ENCODE measurements at regions not wholly inside any gene's neighbourhood (a gene's known extent, or its start where the extent isn't known, plus 50 kb on each side); places are given as distances from the start of the nearest gene placed in this dataset.

GRCh38 chr2:129913695-129914495 lies 65.6 kb upstream of the RAB6C start:
- Histone ChIP-seq H3K4me1 (no peaks in the 10 kb centered on the region), H3K27ac (no peak overlapping the region), H2AFZ (no peak overlapping the region), H3K27me3 (ENCODE audit: control insufficient read depth, insufficient read depth, low read length) (no peaks in the 10 kb centered on the region), H3K9me3 (ENCODE audit: control insufficient read depth, low read length) (no peaks in the 10 kb centered on the region), H3K4me3 (ENCODE audit: low read depth, low read length) (no peak overlapping the region), H3K9ac (no peak overlapping the region), H3K4me2 (ENCODE audit: low read length) (no peak overlapping the region), H3K79me2 (no peaks in the 10 kb centered on the region), H3K36me3 (ENCODE audit: control insufficient read depth, insufficient read depth, low read length) (no peaks in the 10 kb centered on the region)
- no peak for TF ChIP-seq CTCF (IDR thresholded peaks at IDR 0.05)

GRCh38 chr2:129914538-129915302 lies 64.7 kb upstream of the RAB6C start:
- no peak for TF ChIP-seq CTCF (IDR thresholded peaks at IDR 0.05)
- Histone ChIP-seq H3K9me3 (ENCODE audit: control insufficient read depth, low read length) (no peaks in the 10 kb centered on the region), H3K4me2 (ENCODE audit: low read length) (no peak overlapping the region), H3K36me3 (ENCODE audit: control insufficient read depth, insufficient read depth, low read length) (no peaks in the 10 kb centered on the region), H3K27me3 (ENCODE audit: control insufficient read depth, insufficient read depth, low read length) (no peaks in the 10 kb centered on the region), H2AFZ (no peak overlapping the region), H3K27ac (no peak overlapping the region), H3K4me1 (no peaks in the 10 kb centered on the region), H3K4me3 (ENCODE audit: low read depth, low read length) (no peak overlapping the region), H3K79me2 (no peaks in the 10 kb centered on the region), H3K9ac (no peak overlapping the region)

GRCh38 chr2:129915303-129915840 lies 64.1 kb upstream of the RAB6C start:
- no peak overlapping the region for H3K27ac ChIP-seq
- H3K36me3 ChIP-seq (ENCODE audit: control insufficient read depth, insufficient read depth, low read length), result no peaks in the 10 kb centered on the region
- H3K9ac ChIP-seq, result no peak overlapping the region
- TF ChIP-seq CTCF (IDR thresholded peaks at IDR 0.05), result no peak
- H3K9me3 ChIP-seq (ENCODE audit: control insufficient read depth, low read length), result no peaks in the 10 kb centered on the region
- H3K4me3 ChIP-seq (ENCODE audit: low read depth, low read length), result no peak overlapping the region
- no peak overlapping the region for H2AFZ ChIP-seq
- H3K27me3 ChIP-seq (ENCODE audit: control insufficient read depth, insufficient read depth, low read length), result no peaks in the 10 kb centered on the region
- H3K79me2 ChIP-seq, result no peaks in the 10 kb centered on the region
- no peaks in the 10 kb centered on the region for H3K4me1 ChIP-seq
- no peak overlapping the region for H3K4me2 ChIP-seq (ENCODE audit: low read length)

GRCh38 chr2:129918604-129919003 lies 60.9 kb upstream of the RAB6C start:
- Histone ChIP-seq H3K9me3 (ENCODE audit: control insufficient read depth, low read length) (no peaks in the 10 kb centered on the region), H3K4me3 (ENCODE audit: low read depth, low read length) (no peak overlapping the region), H3K4me2 (ENCODE audit: low read length) (no peak overlapping the region), H3K9ac (no peak overlapping the region), H3K79me2 (no peaks in the 10 kb centered on the region), H2AFZ (no peak overlapping the region), H3K27ac (no peak overlapping the region), H3K27me3 (ENCODE audit: control insufficient read depth, insufficient read depth, low read length) (no peaks in the 10 kb centered on the region), H3K36me3 (ENCODE audit: control insufficient read depth, insufficient read depth, low read length) (no peaks in the 10 kb centered on the region), H3K4me1 (no peaks in the 10 kb centered on the region)
- no peak for TF ChIP-seq CTCF (IDR thresholded peaks at IDR 0.05)

All from parathyroid adenoma (tissue), 2 donors.